ENCODE measurements at regions not wholly inside any gene's neighbourhood (a gene's known extent, or its start where the extent isn't known, plus 50 kb on each side); places are given as distances from the start of the nearest gene placed in this dataset.

GRCh38 chr3:150150633-150151032 lies 179.9 kb upstream of the PFN2 start:
- FAIRE-seq = no peak
- H3K27ac ChIP-seq (ENCODE audit: extremely low read depth, low read depth, low read length) = no peak overlapping the region
- WGBS (ENCODE audit: insufficient coverage, low coverage, missing lambda C conversion rate) = 2% methylated on average over 5 of the region's 5 CpGs
- in situ Hi-C loops (cut with MboI) = no loop called here
- H2AFZ ChIP-seq (ENCODE audit: low read depth, low read length) = no peak overlapping the region
- no TSS peak for BruUV-seq (replicated peaks)
- no peaks in the 10 kb centered on the region for H3K9me1 ChIP-seq (ENCODE audit: control insufficient read depth, insufficient read depth, low read length)
- no peak for ATAC-seq
- H3K9me3 ChIP-seq (replicated peaks; ENCODE audit: control insufficient read depth, insufficient read depth, low read depth, low read length) = no peaks in the 10 kb centered on the region
- no peak overlapping the region for H3K4me2 ChIP-seq (ENCODE audit: insufficient read depth, low read length)
- intact Hi-C loops (cut with micrococcal nuclease) = no loop called here
- TF ChIP-seq ZNF778 (CRISPR knock-in tag; IDR thresholded peaks at IDR 0.05) = no peak
- no peak for TF ChIP-seq STAT5B (CRISPR knock-in tag; IDR thresholded peaks at IDR 0.05)
- TF ChIP-seq PYGO2 (tag; IDR thresholded peaks at IDR 0.05) = no peak
- no peak for TF ChIP-seq XRCC3 (IDR thresholded peaks at IDR 0.05)
- TF ChIP-seq VEZF1 (CRISPR knock-in tag; IDR thresholded peaks at IDR 0.05) = no peak
- TF ChIP-seq ZBTB17 (CRISPR knock-in tag; IDR thresholded peaks at IDR 0.05) = no peak
- H3K27me3 ChIP-seq (ENCODE audit: control insufficient read depth in 2 of 2, insufficient read depth in 2 of 2, low read length in 2 of 2) = peaks cover 15 to 22% of the 10 kb centered on the region in 2 experiments; a peak in 4 of 5 replicates
- no peak overlapping the region for H3K4me3 ChIP-seq
- H3K79me2 ChIP-seq (ENCODE audit: control insufficient read depth, insufficient read depth, low read length) = no peaks in the 10 kb centered on the region
- no peaks in the 10 kb centered on the region for H4K20me1 ChIP-seq (replicated peaks; ENCODE audit: control insufficient read depth, insufficient read depth, low read length)
- no peaks in the 10 kb centered on the region for H3K4me1 ChIP-seq (replicated peaks in 1 of 2; ENCODE audit: control insufficient read depth in 2 of 2, insufficient read depth in 2 of 2, low read length in 2 of 2)
- DNase-seq (ENCODE audit: extremely low read depth in 1 of 4, low spot score in 3 of 4) = no peak
- ChIA-PET CTCF (ENCODE audit: low intra/inter-chr PET ratio) (no interaction called here), POLR2A (interaction anchor here (0.6 kb wide), 1 partner anchor 96 kb away, joined by 3 read pairs; no protein-coding TSS in a partner anchor)
- H3K9ac ChIP-seq (ENCODE audit: insufficient read depth in 1 of 2, low read depth in 2 of 2, low read length in 2 of 2) = no peak overlapping the region
- no peaks in the 10 kb centered on the region for H3K36me3 ChIP-seq (ENCODE audit: control insufficient read depth, insufficient read depth, low read length)
